DLD1 (cell line): ENCODE measurements at regions not wholly inside any gene's neighbourhood (a gene's known extent, or its start where the extent isn't known, plus 50 kb on each side); places are given as distances from the start of the nearest gene placed in this dataset.
"Not testable (repeated sequence)": the region's sequence is repeated elsewhere in the genome, so short reads cannot be mapped to it uniquely, and the experiment has no call there.

ENCODE experiments used
- in situ Hi-C: cut with HindIII; loops from 2 replicates; pipeline ENCODE4 v1.10.0; 2017; ENCODE audit warnings: low sequenced_read_pairs

DNA sequence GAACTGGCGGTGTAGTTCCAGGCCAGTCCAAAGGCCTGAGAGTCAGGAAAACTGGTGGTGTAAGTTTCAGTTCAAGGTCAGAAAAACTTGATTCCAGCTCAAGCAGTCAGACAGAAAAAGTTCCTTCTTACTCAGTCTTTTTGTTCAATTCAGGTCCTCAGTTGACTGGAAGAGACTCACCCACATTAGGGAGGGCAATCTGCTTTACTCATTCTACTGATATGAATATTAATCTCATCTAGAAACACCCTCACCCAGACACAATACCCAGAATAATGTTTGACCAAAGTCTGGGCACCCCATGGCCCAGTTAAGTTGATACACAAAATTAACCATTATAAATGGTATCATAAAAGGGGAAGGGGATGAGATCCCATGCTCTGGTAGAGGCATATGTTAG, 50.1 kb upstream of the LTA4H start:
- in situ Hi-C loops = no loop called here

- in situ Hi-C loops = not testable (repeated sequence)
These were observed 50.8 kb upstream of the LTA4H start for GRCh38 chr12:96086190-96086589.

DNA sequence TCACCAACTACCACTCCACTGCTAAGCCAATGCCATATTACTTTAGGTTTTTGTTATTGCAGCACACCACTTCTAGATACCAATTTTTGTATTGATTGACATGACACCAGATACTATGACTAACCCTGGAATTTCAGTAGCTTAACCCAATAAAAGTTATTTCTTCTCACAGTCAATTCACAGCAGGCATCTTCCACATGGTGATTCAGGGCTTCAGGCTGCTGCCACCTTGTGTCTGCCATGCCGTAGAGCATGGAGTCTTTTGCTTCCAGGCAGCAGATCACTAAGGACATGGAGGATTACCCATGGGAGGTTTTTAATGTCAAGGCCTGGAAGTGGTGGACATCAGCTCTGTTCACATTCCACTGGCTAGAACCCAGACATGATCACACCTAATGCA, 56.4 kb upstream of the LTA4H start:
- in situ Hi-C loops = no loop called here

DNA sequence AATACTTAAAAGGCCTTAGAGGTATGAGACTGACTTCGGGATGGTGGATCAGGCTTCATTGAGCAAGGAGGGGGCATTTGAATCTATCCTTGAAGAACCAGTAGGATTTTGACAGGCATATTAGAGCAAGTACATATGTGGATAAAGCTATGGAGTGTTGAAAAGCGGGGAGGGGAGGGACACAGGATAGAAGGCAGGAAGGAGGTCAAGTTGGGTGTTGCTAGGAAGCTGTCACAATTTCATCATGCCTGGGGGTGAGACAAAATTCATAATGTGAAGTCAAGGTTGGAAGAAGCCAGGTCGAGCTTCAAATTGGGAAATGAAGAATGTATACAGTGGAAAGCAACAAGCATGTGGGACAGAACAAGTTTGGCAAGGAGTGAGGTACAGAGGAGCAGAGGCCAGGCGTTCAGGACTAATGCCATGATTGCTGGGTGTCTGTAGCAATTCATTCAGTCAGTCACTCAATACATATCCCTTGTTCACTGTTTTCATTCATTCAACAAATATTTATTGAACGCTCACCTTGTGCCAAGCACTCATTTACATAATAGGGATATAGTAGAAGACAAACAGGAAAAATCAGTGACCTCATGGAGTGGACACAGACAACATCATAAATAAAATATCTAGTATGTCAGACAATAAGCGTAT, 58.3 kb upstream of the LTA4H start:
- in situ Hi-C loops = no loop called here

DNA sequence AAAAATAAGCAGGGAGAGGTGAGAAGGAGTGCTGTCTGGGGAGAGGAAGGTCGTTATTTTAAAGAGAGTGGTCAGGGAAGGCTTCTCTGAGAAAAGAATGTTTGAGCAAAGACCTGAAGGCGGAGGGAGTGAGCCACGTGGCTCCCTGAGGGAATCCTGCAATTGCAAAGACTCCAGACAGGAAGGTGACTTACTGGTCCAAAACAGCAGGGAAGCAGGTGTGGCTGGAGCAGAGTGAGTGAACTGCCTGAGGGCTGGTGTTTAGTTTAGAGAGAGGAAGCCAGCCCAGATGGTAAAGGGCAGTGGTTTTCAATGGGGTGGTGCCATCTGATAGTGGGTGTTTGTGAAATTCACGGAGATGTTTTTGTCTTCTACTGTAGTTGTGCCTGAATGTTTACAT, 58.8 kb upstream of the LTA4H start:
- in situ Hi-C loops = no loop called here

- in situ Hi-C loops = no loop called here
These were observed 63.2 kb upstream of the LTA4H start for GRCh38 chr12:96098631-96099030.

DNA sequence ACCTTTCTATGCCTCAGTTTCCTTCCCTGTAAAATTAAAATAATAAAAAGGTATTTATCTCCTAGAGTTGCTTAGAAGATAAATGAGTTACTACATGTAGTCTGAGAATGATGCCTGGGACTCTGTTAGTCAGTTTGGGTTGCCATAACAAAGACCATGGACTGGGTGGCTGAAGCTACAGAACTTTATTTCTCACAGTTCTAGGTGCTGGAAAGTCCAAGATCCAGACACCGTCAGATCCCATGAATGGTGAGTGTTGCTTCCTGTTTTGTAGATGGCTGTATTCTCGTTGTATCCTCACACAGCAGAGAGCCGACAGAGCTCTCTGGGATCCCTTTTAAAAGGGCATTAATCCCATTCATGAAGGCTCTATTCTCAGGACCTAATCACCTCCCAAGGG, 64.0 kb upstream of the LTA4H start:
- in situ Hi-C loops = no loop called here

DNA sequence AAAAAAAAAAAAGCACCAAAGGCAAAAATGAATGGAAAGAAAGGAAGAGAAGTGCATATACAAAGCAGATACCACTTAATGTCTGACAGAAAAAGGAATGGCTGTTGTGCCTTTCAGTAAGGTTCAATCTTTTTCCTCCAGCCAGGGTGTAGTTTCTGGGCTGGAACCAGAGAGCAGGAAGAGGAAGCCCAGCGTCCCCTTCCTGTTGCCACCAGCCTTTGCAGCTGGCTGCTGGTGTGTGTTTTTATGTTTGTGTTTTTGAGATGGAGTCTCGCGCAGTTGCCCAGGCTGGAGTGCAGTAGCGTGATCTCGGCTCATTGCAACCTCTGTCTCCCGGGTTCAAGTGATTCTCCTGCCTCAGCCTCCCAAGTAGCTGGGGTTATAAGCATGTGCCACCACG, 64.6 kb upstream of the LTA4H start:
- in situ Hi-C loops = no loop called here

DNA sequence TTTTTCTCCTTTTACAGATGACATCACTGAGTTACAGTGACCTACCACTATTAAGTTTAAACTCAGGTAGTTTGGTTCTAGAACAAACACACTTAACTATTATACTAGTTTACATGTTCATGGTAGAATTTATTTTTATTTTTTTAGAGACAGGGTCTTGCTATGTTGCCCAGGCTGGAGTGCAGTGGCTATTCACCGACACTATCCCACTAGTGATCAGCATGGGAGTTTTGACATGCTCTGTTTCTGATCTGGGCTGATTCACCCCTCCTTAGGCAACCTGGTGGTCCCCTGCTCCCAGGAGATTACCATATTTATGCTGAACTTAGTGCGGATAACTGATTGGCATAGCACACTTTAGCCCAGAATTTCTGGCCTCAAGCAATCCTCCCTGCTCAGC, 66.4 kb upstream of the LTA4H start:
- in situ Hi-C loops = no loop called here

DNA sequence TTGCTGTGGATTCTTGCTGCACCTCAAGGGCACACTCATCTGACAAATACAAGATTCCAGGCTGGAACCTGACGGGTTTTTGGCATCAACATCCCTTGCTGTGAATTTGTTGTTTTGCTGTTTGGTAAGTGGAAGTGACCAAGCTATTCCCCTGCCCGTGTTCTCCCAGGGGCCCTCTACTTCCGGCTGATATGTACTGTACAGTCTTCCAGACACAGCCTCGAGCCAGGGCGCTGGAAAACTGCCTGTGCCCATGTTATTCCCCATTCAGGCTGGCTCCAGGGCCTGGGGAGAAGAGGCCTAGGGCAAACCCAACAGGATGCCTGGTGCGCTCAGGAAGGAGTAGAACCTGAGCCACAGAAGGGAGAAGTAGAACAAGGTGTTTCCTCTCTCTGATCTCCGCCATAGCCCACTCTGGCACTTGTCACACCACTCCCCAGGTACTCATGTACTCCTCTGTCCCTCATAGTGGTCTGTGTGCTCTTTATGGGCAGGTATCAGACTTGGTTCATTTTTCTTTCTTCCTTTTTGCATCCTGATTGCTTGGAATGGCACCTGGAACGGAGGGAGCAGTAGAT, 67.8 kb upstream of the LTA4H start:
- in situ Hi-C loops = no loop called here

GRCh38 chr12:96104566-96104965, 69.2 kb upstream of the LTA4H start:
- in situ Hi-C loops = no loop called here

- in situ Hi-C loops = no loop called here
These were observed 70.8 kb upstream of the LTA4H start for GRCh38 chr12:96106137-96106536.

DNA sequence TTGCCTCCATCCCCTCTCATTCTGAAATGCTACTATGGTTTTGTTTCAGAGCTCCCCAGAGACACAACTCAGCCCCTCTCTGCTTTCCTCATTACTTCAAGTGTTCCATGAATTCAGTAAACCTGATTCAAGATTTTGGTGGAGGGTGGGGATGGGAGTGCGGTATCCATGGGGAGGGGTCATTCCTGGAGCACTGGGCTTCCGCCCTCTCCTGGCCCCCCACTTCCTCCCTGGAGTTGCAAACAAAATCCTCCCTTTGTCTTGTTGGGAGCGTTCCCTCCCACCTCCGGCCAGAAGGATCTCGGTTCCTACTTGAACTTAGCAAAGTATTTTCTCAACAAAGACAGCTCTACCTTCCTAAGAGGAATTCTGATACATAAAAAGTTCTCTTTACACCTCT, 71.8 kb upstream of the LTA4H start:
- in situ Hi-C loops = no loop called here

DNA sequence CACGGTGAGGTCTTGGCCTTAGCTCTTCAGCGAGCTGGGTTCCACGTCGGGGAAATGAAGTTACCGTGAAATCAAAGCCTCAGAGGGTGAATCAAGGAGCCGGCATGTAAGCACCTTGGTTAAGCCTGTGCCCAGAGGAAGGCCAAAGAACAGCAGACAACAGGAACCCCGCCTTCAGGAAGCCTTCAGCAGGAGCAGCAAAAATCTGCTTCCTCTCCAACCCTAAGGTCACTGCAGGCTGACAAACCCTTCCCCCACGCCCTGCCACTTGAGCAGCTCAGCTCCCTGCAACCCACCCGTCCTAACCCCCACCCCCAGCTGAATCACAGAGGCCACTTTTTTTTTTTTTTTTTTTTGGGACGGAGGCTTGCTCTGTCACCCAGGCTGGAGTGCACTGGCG, 72.9 kb upstream of the LTA4H start:
- in situ Hi-C loops = no loop called here

DNA sequence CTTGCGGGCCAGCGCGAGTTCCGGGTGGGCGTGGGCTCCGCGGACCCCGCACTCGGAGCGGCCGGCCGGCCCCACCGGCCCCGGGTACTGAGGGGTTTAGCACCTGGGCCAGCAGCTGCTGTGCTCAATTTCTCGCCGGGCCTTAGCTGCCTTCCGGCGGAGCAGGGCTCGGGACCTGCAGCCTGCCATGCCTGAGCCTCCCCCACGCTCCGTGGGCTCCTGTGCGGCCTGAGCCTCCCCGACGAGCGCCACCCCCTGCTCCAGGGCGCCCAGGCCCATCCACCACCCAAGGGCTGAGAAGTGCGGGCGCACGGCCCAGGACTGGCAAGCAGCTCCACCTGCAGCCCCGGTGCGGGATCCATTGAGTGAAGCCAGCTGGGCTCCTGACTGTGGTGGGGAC, 73.6 kb upstream of the LTA4H start:
- in situ Hi-C loops = not testable (repeated sequence)

- in situ Hi-C loops = no loop called here
These were observed 77.3 kb upstream of the LTA4H start for GRCh38 chr12:96112733-96113132.

DNA sequence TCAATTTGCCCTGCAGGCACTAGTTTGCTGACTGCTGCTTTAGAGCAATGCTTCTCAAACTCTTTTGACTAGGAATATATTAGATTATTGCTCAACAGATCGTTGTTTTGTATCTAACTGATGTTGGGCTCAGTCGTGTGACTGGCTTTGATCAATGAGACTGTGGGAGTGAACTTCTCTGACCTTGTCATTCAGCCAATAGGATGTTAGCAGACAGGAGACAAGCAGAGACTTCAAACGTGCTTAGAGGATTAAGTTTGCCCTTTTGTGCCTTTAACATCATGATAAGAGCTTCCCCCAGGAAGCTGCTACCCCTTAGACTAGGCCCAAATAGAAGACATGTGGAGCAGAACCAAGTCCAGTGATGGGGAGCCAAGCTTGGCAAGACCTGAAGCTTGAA, 76.7 kb upstream of the ELK3 start:
- in situ Hi-C loops = loop anchor here (5.0 kb wide), 1 partner anchor 45 kb away; no protein-coding TSS in a partner anchor

- in situ Hi-C loops = no loop called here
These were observed 73.6 kb upstream of the ELK3 start for GRCh38 chr12:96120359-96121100.

- in situ Hi-C loops = no loop called here
These were observed 72.9 kb upstream of the ELK3 start for GRCh38 chr12:96121271-96121711.

DNA sequence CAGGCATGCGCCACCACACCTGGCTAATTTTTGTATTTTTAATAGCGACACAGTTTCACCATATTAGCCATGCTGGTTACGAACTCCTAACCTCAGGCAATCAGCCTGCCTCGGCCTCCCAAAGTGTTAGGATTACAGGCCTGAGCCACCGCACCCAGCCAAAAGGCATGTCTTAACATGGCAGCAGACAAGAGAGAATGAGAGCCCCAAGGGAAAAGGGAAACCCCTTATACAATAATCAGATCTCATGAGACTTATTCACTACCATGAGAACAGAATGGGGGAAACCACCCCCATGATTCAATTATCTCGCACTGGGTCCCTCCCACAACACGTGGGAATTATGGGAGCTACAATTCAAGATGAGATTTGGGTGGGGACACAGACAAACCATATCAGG, 65.9 kb upstream of the ELK3 start:
- in situ Hi-C loops = not testable (repeated sequence)

GRCh38 chr12:96130396-96131059, 63.6 kb upstream of the ELK3 start:
- in situ Hi-C loops = no loop called here
